Stimulated activated effector memory CD8-positive, alpha-beta T cell treated with anti-CD3 and anti-CD28 coated beads, Interleukin-12 subunit alpha, Interleukin-12 subunit beta, amount 100 ng/mL, for 72 hours (primary cell): ENCODE measurements at regions not wholly inside any gene's neighbourhood (a gene's known extent, or its start where the extent isn't known, plus 50 kb on each side); places are given as distances from the start of the nearest gene placed in this dataset.
"Not testable (repeated sequence)": the region's sequence is repeated elsewhere in the genome, so short reads cannot be mapped to it uniquely, and the experiment has no call there.

Source experiments
- ATAC-seq: fragments of 150-1000 bp; cut with Tn5 transposase; 2 replicates; pipeline ENCODE4 v1.10.0; 2021
- DNase-seq, 2 donors: peaks; one replicate each; pipeline ENCODE4 v3.0.0; 2021 to 2022; ENCODE audit warnings: low spot score in 2 of 2
- H3K27ac Mint-ChIP-seq: one replicate; pipeline ENCODE4 v1.8.0; 2022; ENCODE audit warnings: mild to moderate bottlenecking, mixed read lengths
- H3K36me3 Mint-ChIP-seq: one replicate; pipeline ENCODE4 v1.8.0; 2022; ENCODE audit warnings: mild to moderate bottlenecking, mixed read lengths
- H3K4me1 Mint-ChIP-seq: one replicate; pipeline ENCODE4 v1.8.0; 2022; ENCODE audit warnings: mixed read lengths
- H3K4me3 Mint-ChIP-seq: one replicate; pipeline ENCODE4 v1.8.0; 2022; ENCODE audit warnings: mild to moderate bottlenecking, mixed read lengths
- H3K9me3 Mint-ChIP-seq: one replicate; pipeline ENCODE4 v1.8.0; 2022; ENCODE audit warnings: mixed read lengths

GRCh38 chr3:126292318-126293070 is 64.7 kb downstream of the KLF15 start:
- ATAC-seq: no peak
- H3K27ac Mint-ChIP-seq: no peak overlapping the region
- no peaks in the 10 kb centered on the region for H3K36me3 Mint-ChIP-seq
- no peak overlapping the region for H3K4me3 Mint-ChIP-seq
- H3K9me3 Mint-ChIP-seq: no peaks in the 10 kb centered on the region
- H3K4me1 Mint-ChIP-seq: no peaks in the 10 kb centered on the region
- DNase-seq: peak in 1 of 2 donors; percentile 22

GRCh38 chr3:126291537-126291936 is 65.7 kb downstream of the KLF15 start:
- Mint-ChIP-seq H3K9me3 (no peaks in the 10 kb centered on the region), H3K4me1 (no peaks in the 10 kb centered on the region), H3K4me3 (no peak overlapping the region), H3K36me3 (no peaks in the 10 kb centered on the region), H3K27ac (no peak overlapping the region)
- DNase-seq (peak in 1 of 2 donors; percentile 6), ATAC-seq (no peak)

GRCh38 chr3:126291061-126291460 is 66.1 kb downstream of the KLF15 start:
- H3K27ac Mint-ChIP-seq: no peak overlapping the region
- DNase-seq (peak in 1 of 2 donors; percentile 20), ATAC-seq (no peak)
- no peaks in the 10 kb centered on the region for H3K36me3 Mint-ChIP-seq
- no peaks in the 10 kb centered on the region for H3K9me3 Mint-ChIP-seq
- H3K4me1 Mint-ChIP-seq: no peaks in the 10 kb centered on the region
- H3K4me3 Mint-ChIP-seq: no peak overlapping the region

GRCh38 chr3:126290325-126290724 is 66.9 kb downstream of the KLF15 start:
- Mint-ChIP-seq H3K4me1 (no peaks in the 10 kb centered on the region), H3K4me3 (no peak overlapping the region), H3K27ac (no peak overlapping the region), H3K36me3 (no peaks in the 10 kb centered on the region), H3K9me3 (no peaks in the 10 kb centered on the region)
- DNase-seq (no peak), ATAC-seq (no peak)

GRCh38 chr3:126289096-126289495 is 68.1 kb downstream of the KLF15 start:
- ATAC-seq (no peak), DNase-seq (no peak)
- H3K4me3 Mint-ChIP-seq: no peak overlapping the region
- no peaks in the 10 kb centered on the region for H3K36me3 Mint-ChIP-seq
- no peaks in the 10 kb centered on the region for H3K9me3 Mint-ChIP-seq
- no peak overlapping the region for H3K27ac Mint-ChIP-seq
- no peaks in the 10 kb centered on the region for H3K4me1 Mint-ChIP-seq

GRCh38 chr3:126288314-126288713 is 68.9 kb downstream of the KLF15 start:
- no peaks in the 10 kb centered on the region for H3K9me3 Mint-ChIP-seq
- no peaks in the 10 kb centered on the region for H3K36me3 Mint-ChIP-seq
- ATAC-seq (no peak), DNase-seq (peak in 1 of 2 donors; percentile 32)
- no peaks in the 10 kb centered on the region for H3K4me1 Mint-ChIP-seq
- H3K4me3 Mint-ChIP-seq: no peak overlapping the region
- no peak overlapping the region for H3K27ac Mint-ChIP-seq

- no peaks in the 10 kb centered on the region for H3K4me1 Mint-ChIP-seq
- H3K27ac Mint-ChIP-seq: no peak overlapping the region
- H3K36me3 Mint-ChIP-seq: no peaks in the 10 kb centered on the region
- H3K4me3 Mint-ChIP-seq: no peak overlapping the region
- H3K9me3 Mint-ChIP-seq: no peaks in the 10 kb centered on the region
- ATAC-seq: no peak
- peak in 1 of 2 donors; percentile 32 for DNase-seq
Observed at GRCh38 chr3:126287536-126288241, 69.5 kb downstream of the KLF15 start.

GRCh38 chr3:126287171-126287535 is 70.1 kb downstream of the KLF15 start:
- no peaks in the 10 kb centered on the region for H3K36me3 Mint-ChIP-seq
- H3K4me3 Mint-ChIP-seq: no peak overlapping the region
- no peak for ATAC-seq
- no peaks in the 10 kb centered on the region for H3K9me3 Mint-ChIP-seq
- no peaks in the 10 kb centered on the region for H3K4me1 Mint-ChIP-seq
- no peak overlapping the region for H3K27ac Mint-ChIP-seq
- peak in 1 of 2 donors; percentile 10 for DNase-seq

- no peak overlapping the region for H3K27ac Mint-ChIP-seq
- ATAC-seq: no peak
- no peaks in the 10 kb centered on the region for H3K9me3 Mint-ChIP-seq
- H3K4me1 Mint-ChIP-seq: no peaks in the 10 kb centered on the region
- DNase-seq: peak in 1 of 2 donors; percentile 42
- no peaks in the 10 kb centered on the region for H3K36me3 Mint-ChIP-seq
- no peak overlapping the region for H3K4me3 Mint-ChIP-seq
Observed at GRCh38 chr3:126285369-126285768, 71.8 kb downstream of the KLF15 start.

GRCh38 chr3:126284258-126284904 is 72.8 kb downstream of the KLF15 start:
- no peaks in the 10 kb centered on the region for H3K4me1 Mint-ChIP-seq

GRCh38 chr3:126283651-126284050 is 73.6 kb downstream of the KLF15 start:
- H3K4me1 Mint-ChIP-seq, DNase-seq: not testable (repeated sequence)

More at GRCh38 chr3:126284258-126284904, 72.8 kb downstream of the KLF15 start:
- Mint-ChIP-seq H3K4me3 (no peak overlapping the region), H3K36me3 (no peaks in the 10 kb centered on the region), H3K27ac (no peak overlapping the region), H3K9me3 (no peaks in the 10 kb centered on the region)
- DNase-seq: no peak
- ATAC-seq: peak; percentile 72

GRCh38 chr3:126279853-126280252 is 77.4 kb downstream of the KLF15 start:
- Mint-ChIP-seq H3K36me3 (no peaks in the 10 kb centered on the region), H3K27ac (no peak overlapping the region), H3K4me3 (no peak overlapping the region), H3K9me3 (no peaks in the 10 kb centered on the region), H3K4me1 (no peaks in the 10 kb centered on the region)
- no peak for ATAC-seq
- no peak for DNase-seq

More at GRCh38 chr3:126283651-126284050, 73.6 kb downstream of the KLF15 start:
- H3K9me3 Mint-ChIP-seq, H3K4me3 Mint-ChIP-seq, ATAC-seq, H3K36me3 Mint-ChIP-seq, H3K27ac Mint-ChIP-seq: not testable (repeated sequence)

GRCh38 chr3:126277629-126278378 is 79.4 kb downstream of the KLF15 start:
- Mint-ChIP-seq H3K4me1 (no peaks in the 10 kb centered on the region), H3K36me3 (no peaks in the 10 kb centered on the region), H3K9me3 (no peaks in the 10 kb centered on the region), H3K27ac (no peak overlapping the region), H3K4me3 (no peak overlapping the region)
- ATAC-seq (no peak), DNase-seq (peak in 1 of 2 donors; percentile 33)

GRCh38 chr3:126275620-126275904 is 81.6 kb downstream of the KLF15 start:
- ATAC-seq (no peak), DNase-seq (peak in 1 of 2 donors; percentile 30)
- Mint-ChIP-seq H3K4me1 (no peaks in the 10 kb centered on the region), H3K36me3 (no peaks in the 10 kb centered on the region), H3K9me3 (no peaks in the 10 kb centered on the region), H3K27ac (no peak overlapping the region), H3K4me3 (no peak overlapping the region)
